ENCODE measurements at regions not wholly inside any gene's neighbourhood (a gene's known extent, or its start where the extent isn't known, plus 50 kb on each side); places are given as distances from the start of the nearest gene placed in this dataset.

- WGBS (ENCODE audit: insufficient coverage, insufficient read length) = no CpG with 5 or more reads among the region's 29 CpGs
- no peak for DNase-seq (ENCODE audit: low read depth, low spot score)
- no peaks in the 10 kb centered on the region for H3K27me3 ChIP-seq (ENCODE audit: control insufficient read depth, insufficient read depth, low read length)
These were observed 199.5 kb upstream of the SALL3 start for GRCh38 chr18:78779996-78780718.

GRCh38 chr18:78780719-78781600, 198.7 kb upstream of the SALL3 start:
- Histone ChIP-seq H3K27ac (ENCODE audit: low read length) (no peak overlapping the region), H3K27me3 (ENCODE audit: control insufficient read depth, insufficient read depth, low read length) (no peaks in the 10 kb centered on the region), H3K4me1 (ENCODE audit: control insufficient read depth, insufficient read depth, low read length) (peaks cover 2% of the 10 kb centered on the region; the same call in 1 of the 2 replicates), H3K36me3 (ENCODE audit: control insufficient read depth, insufficient read depth, low read length) (no peaks in the 10 kb centered on the region), H3K4me3 (ENCODE audit: low read length) (no peak overlapping the region), H3K9me3 (ENCODE audit: control insufficient read depth, insufficient read depth, low read length) (no peaks in the 10 kb centered on the region; the same call in 1 of the 2 replicates)
- no CpG with 5 or more reads among the region's 42 CpGs for WGBS (ENCODE audit: insufficient coverage, insufficient read length)
- no peak for DNase-seq (ENCODE audit: low read depth, low spot score)

More at GRCh38 chr18:78779996-78780718, 199.5 kb upstream of the SALL3 start:
- H3K36me3 ChIP-seq (ENCODE audit: control insufficient read depth, insufficient read depth, low read length) = no peaks in the 10 kb centered on the region
- no peaks in the 10 kb centered on the region; the same call in 1 of the 2 replicates for H3K9me3 ChIP-seq (ENCODE audit: control insufficient read depth, insufficient read depth, low read length)
- H3K27ac ChIP-seq (ENCODE audit: low read length) = no peak overlapping the region
- H3K4me1 ChIP-seq (ENCODE audit: control insufficient read depth, insufficient read depth, low read length) = peaks cover 2% of the 10 kb centered on the region; the same call in 1 of the 2 replicates
- no peak overlapping the region for H3K4me3 ChIP-seq (ENCODE audit: low read length)

- no peak for DNase-seq (ENCODE audit: low read depth, low spot score)
- H3K27me3 ChIP-seq (ENCODE audit: control insufficient read depth, insufficient read depth, low read length) = no peaks in the 10 kb centered on the region
- no CpG with 5 or more reads among the region's 28 CpGs for WGBS (ENCODE audit: insufficient coverage, insufficient read length)
- H3K4me1 ChIP-seq (ENCODE audit: control insufficient read depth, insufficient read depth, low read length) = peaks cover 2% of the 10 kb centered on the region; the same call in 1 of the 2 replicates
- H3K27ac ChIP-seq (ENCODE audit: low read length) = no peak overlapping the region
- H3K4me3 ChIP-seq (ENCODE audit: low read length) = no peak overlapping the region
- no peaks in the 10 kb centered on the region for H3K36me3 ChIP-seq (ENCODE audit: control insufficient read depth, insufficient read depth, low read length)
- H3K9me3 ChIP-seq (ENCODE audit: control insufficient read depth, insufficient read depth, low read length) = no peaks in the 10 kb centered on the region; the same call in 1 of the 2 replicates
These were observed 198.0 kb upstream of the SALL3 start for GRCh38 chr18:78781601-78781960.

GRCh38 chr18:78782951-78783563, 196.6 kb upstream of the SALL3 start:
- no peak for DNase-seq (ENCODE audit: low read depth, low spot score)
- no peak overlapping the region for H3K4me3 ChIP-seq (ENCODE audit: low read length)
- H3K27me3 ChIP-seq (ENCODE audit: control insufficient read depth, insufficient read depth, low read length) = no peaks in the 10 kb centered on the region
- H3K36me3 ChIP-seq (ENCODE audit: control insufficient read depth, insufficient read depth, low read length) = no peaks in the 10 kb centered on the region
- H3K4me1 ChIP-seq (ENCODE audit: control insufficient read depth, insufficient read depth, low read length) = peaks cover 2% of the 10 kb centered on the region; the same call in 1 of the 2 replicates
- no peaks in the 10 kb centered on the region; the same call in 1 of the 2 replicates for H3K9me3 ChIP-seq (ENCODE audit: control insufficient read depth, insufficient read depth, low read length)
- H3K27ac ChIP-seq (ENCODE audit: low read length) = no peak overlapping the region
- no CpG with 5 or more reads among the region's 21 CpGs for WGBS (ENCODE audit: insufficient coverage, insufficient read length)

GRCh38 chr18:78783564-78783960, 196.1 kb upstream of the SALL3 start:
- Histone ChIP-seq H3K27me3 (ENCODE audit: control insufficient read depth, insufficient read depth, low read length) (no peaks in the 10 kb centered on the region), H3K4me3 (ENCODE audit: low read length) (no peak overlapping the region), H3K4me1 (ENCODE audit: control insufficient read depth, insufficient read depth, low read length) (peaks cover 2% of the 10 kb centered on the region; the same call in 1 of the 2 replicates), H3K27ac (ENCODE audit: low read length) (no peak overlapping the region), H3K36me3 (ENCODE audit: control insufficient read depth, insufficient read depth, low read length) (no peaks in the 10 kb centered on the region), H3K9me3 (ENCODE audit: control insufficient read depth, insufficient read depth, low read length) (no peaks in the 10 kb centered on the region)
- DNase-seq (ENCODE audit: low read depth, low spot score) = no peak
- WGBS (ENCODE audit: insufficient coverage, insufficient read length) = no CpG with 5 or more reads among the region's 12 CpGs

GRCh38 chr18:78784861-78785260, 194.8 kb upstream of the SALL3 start:
- Histone ChIP-seq H3K4me1 (ENCODE audit: control insufficient read depth, insufficient read depth, low read length) (peaks cover 2% of the 10 kb centered on the region; the same call in 1 of the 2 replicates), H3K27ac (ENCODE audit: low read length) (no peak overlapping the region), H3K27me3 (ENCODE audit: control insufficient read depth, insufficient read depth, low read length) (no peaks in the 10 kb centered on the region), H3K9me3 (ENCODE audit: control insufficient read depth, insufficient read depth, low read length) (no peaks in the 10 kb centered on the region), H3K4me3 (ENCODE audit: low read length) (no peak overlapping the region), H3K36me3 (ENCODE audit: control insufficient read depth, insufficient read depth, low read length) (no peaks in the 10 kb centered on the region)
- DNase-seq (ENCODE audit: low read depth, low spot score) = no peak
- no CpG with 5 or more reads among the region's 5 CpGs for WGBS (ENCODE audit: insufficient coverage, insufficient read length)

- Histone ChIP-seq H3K4me1 (ENCODE audit: control insufficient read depth, insufficient read depth, low read length) (peaks cover 2% of the 10 kb centered on the region; the same call in 1 of the 2 replicates), H3K27me3 (ENCODE audit: control insufficient read depth, insufficient read depth, low read length) (no peaks in the 10 kb centered on the region), H3K27ac (ENCODE audit: low read length) (no peak overlapping the region), H3K36me3 (ENCODE audit: control insufficient read depth, insufficient read depth, low read length) (no peaks in the 10 kb centered on the region), H3K9me3 (ENCODE audit: control insufficient read depth, insufficient read depth, low read length) (no peaks in the 10 kb centered on the region), H3K4me3 (ENCODE audit: low read length) (no peak overlapping the region)
- no CpG with 5 or more reads among the region's 5 CpGs for WGBS (ENCODE audit: insufficient coverage, insufficient read length)
- no peak for DNase-seq (ENCODE audit: low read depth, low spot score)
These were observed 193.9 kb upstream of the SALL3 start for GRCh38 chr18:78785706-78786105.

- DNase-seq (ENCODE audit: low read depth, low spot score) = no peak
- Histone ChIP-seq H3K4me3 (ENCODE audit: low read length) (no peak overlapping the region), H3K4me1 (ENCODE audit: control insufficient read depth, insufficient read depth, low read length) (no peaks in the 10 kb centered on the region; the same call in 1 of the 2 replicates), H3K27me3 (ENCODE audit: control insufficient read depth, insufficient read depth, low read length) (no peaks in the 10 kb centered on the region), H3K27ac (ENCODE audit: low read length) (no peak overlapping the region), H3K9me3 (ENCODE audit: control insufficient read depth, insufficient read depth, low read length) (no peaks in the 10 kb centered on the region), H3K36me3 (ENCODE audit: control insufficient read depth, insufficient read depth, low read length) (no peaks in the 10 kb centered on the region)
- no CpG with 5 or more reads among the region's 20 CpGs for WGBS (ENCODE audit: insufficient coverage, insufficient read length)
These were observed 192.8 kb upstream of the SALL3 start for GRCh38 chr18:78786776-78787175.

GRCh38 chr18:78787751-78788150, 191.9 kb upstream of the SALL3 start:
- WGBS (ENCODE audit: insufficient coverage, insufficient read length) = no CpG with 5 or more reads among the region's 8 CpGs
- Histone ChIP-seq H3K36me3 (ENCODE audit: control insufficient read depth, insufficient read depth, low read length) (peaks cover under 1% of the 10 kb centered on the region; the same call in 1 of the 2 replicates), H3K27ac (ENCODE audit: low read length) (no peak overlapping the region), H3K4me1 (ENCODE audit: control insufficient read depth, insufficient read depth, low read length) (no peaks in the 10 kb centered on the region; the same call in 1 of the 2 replicates), H3K27me3 (ENCODE audit: control insufficient read depth, insufficient read depth, low read length) (no peaks in the 10 kb centered on the region), H3K4me3 (ENCODE audit: low read length) (no peak overlapping the region), H3K9me3 (ENCODE audit: control insufficient read depth, insufficient read depth, low read length) (no peaks in the 10 kb centered on the region)
- DNase-seq (ENCODE audit: low read depth, low spot score) = no peak

GRCh38 chr18:78788161-78788560, 191.5 kb upstream of the SALL3 start:
- H3K4me1 ChIP-seq (ENCODE audit: control insufficient read depth, insufficient read depth, low read length) = no peaks in the 10 kb centered on the region; the same call in 1 of the 2 replicates
- WGBS (ENCODE audit: insufficient coverage, insufficient read length) = no CpG with 5 or more reads among the region's 14 CpGs
- peaks cover 3% of the 10 kb centered on the region; the same call in 1 of the 2 replicates for H3K36me3 ChIP-seq (ENCODE audit: control insufficient read depth, insufficient read depth, low read length)
- H3K4me3 ChIP-seq (ENCODE audit: low read length) = no peak overlapping the region
- no peak overlapping the region for H3K27ac ChIP-seq (ENCODE audit: low read length)
- no peaks in the 10 kb centered on the region for H3K9me3 ChIP-seq (ENCODE audit: control insufficient read depth, insufficient read depth, low read length)
- no peak for DNase-seq (ENCODE audit: low read depth, low spot score)
- no peaks in the 10 kb centered on the region for H3K27me3 ChIP-seq (ENCODE audit: control insufficient read depth, insufficient read depth, low read length)
